CD4-positive, alpha-beta T cell (primary cell): ENCODE measurements at regions not wholly inside any gene's neighbourhood (a gene's known extent, or its start where the extent isn't known, plus 50 kb on each side); places are given as distances from the start of the nearest gene placed in this dataset.

Experiments used
- ATAC-seq: fragments of 200-7000 bp; cut with Tn5 transposase; one replicate; pipeline ENCODE4 v1.10.0; 2022; ENCODE audit warnings: mild to moderate bottlenecking; ENCODE audit not compliant: poor library complexity
- CTCF ChIA-PET: fragments of 350-600 bp; sonication (Branson Sonifier 250); formaldehyde crosslinking; loops from one replicate; lab custom pipeline; 2021; ENCODE audit warnings: antibody characterized with exemption, inconsistent platforms; lab: Charles Lee
- POLR2A ChIA-PET: fragments of 350-600 bp; sonication (Branson Sonifier 250); formaldehyde crosslinking; loops from one replicate; lab custom pipeline; 2021; ENCODE audit warnings: antibody characterized with exemption, inconsistent platforms; lab: Charles Lee
- DNase-seq, 14 experiments: peaks; one replicate each; pipeline ENCODE4 v3.0.0-alpha.2; 2013 to 2020; ENCODE audit warnings: mixed read lengths in 2 of 14
- H3K27ac ChIP-seq, 2 donors: one replicate each; pipeline versions ENCODE4 v1.5.1 to v1.7.0; 2013; ENCODE audit warnings: low read length in 2 of 2, low read depth in 1 of 2, mild to moderate bottlenecking in 1 of 2
- H3K27me3 ChIP-seq, 2 experiments: 1 replicate in 1 of 2; 2 replicates in 1 of 2; pipeline versions ENCODE4 v1.6.1 to v1.7.0; 2013; ENCODE audit warnings: low read length in 2 of 2, control low read depth in 1 of 2, mild to moderate bottlenecking in 1 of 2, moderate library complexity in 1 of 2; ENCODE audit not compliant: insufficient read depth in 2 of 2, control insufficient read depth in 1 of 2
- H3K36me3 ChIP-seq: one replicate; pipeline ENCODE4 v1.6.1; 2013; ENCODE audit warnings: low read length, control low read depth; ENCODE audit not compliant: insufficient read depth
- H3K4me1 ChIP-seq: one replicate; pipeline ENCODE4 v1.6.1; 2013; ENCODE audit warnings: low read length, control low read depth; ENCODE audit not compliant: insufficient read depth
- H3K4me3 ChIP-seq: one replicate; pipeline ENCODE4 v1.5.1; 2013; ENCODE audit warnings: mild to moderate bottlenecking, low read length, moderate library complexity
- H3K9me3 ChIP-seq, 2 experiments: 1 replicate in 1 of 2; 2 replicates in 1 of 2; pipeline versions ENCODE4 v1.6.1 to v1.7.0; 2013; ENCODE audit warnings: low read length in 2 of 2, mild to moderate bottlenecking in 2 of 2, control low read depth in 1 of 2, moderate library complexity in 1 of 2; ENCODE audit not compliant: control insufficient read depth in 1 of 2, insufficient read depth in 1 of 2
- H3K27ac Mint-ChIP-seq: one replicate; pipeline ENCODE4 v1.8.0; 2020; ENCODE audit warnings: mixed read lengths
- H3K27me3 Mint-ChIP-seq: one replicate; pipeline ENCODE4 v1.8.0; 2021; ENCODE audit warnings: mixed read lengths
- H3K36me3 Mint-ChIP-seq: one replicate; pipeline ENCODE4 v1.8.0; 2021; ENCODE audit warnings: low read depth, mixed read lengths
- H3K4me1 Mint-ChIP-seq: one replicate; pipeline ENCODE4 v1.8.0; 2021; ENCODE audit warnings: low read depth, mixed read lengths
- H3K4me3 Mint-ChIP-seq: one replicate; pipeline ENCODE4 v1.8.0; 2020; ENCODE audit warnings: mild to moderate bottlenecking, mixed read lengths
- H3K9me3 Mint-ChIP-seq: one replicate; pipeline ENCODE4 v1.8.0; 2020; ENCODE audit warnings: mixed read lengths
- intact Hi-C, 2 experiments: fragments of 100-400 bp; cut with DNase I in 1 of 2; cut with micrococcal nuclease in 1 of 2; formaldehyde crosslinking; loops; one replicate each; pipeline versions ENCODE4 v1.15.1 to v1.9.0; 2023 to 2025; cut with DNase I, micrococcal nuclease
- TF ChIP-seq, protein P1 (sequence below): fragments of 200-600 bp; IDR thresholded peaks from one replicate; pipeline ENCODE4 v1.8.0; 2022; ENCODE audit warnings: antibody characterized with exemption, mild to moderate bottlenecking

GRCh38 chr1:230550428-230550827 is 91.9 kb upstream of the COG2 start:
- no peak for DNase-seq
- ChIA-PET CTCF (no interaction called here), POLR2A (no interaction called here)
- intact Hi-C loops, result no loop called here
- H3K27ac ChIP-seq, result no peak overlapping the region
- H3K4me3 ChIP-seq, result no peak overlapping the region
- H3K9me3 ChIP-seq, result no peaks in the 10 kb centered on the region
- Mint-ChIP-seq H3K27me3 (peaks cover 33% of the 10 kb centered on the region), H3K27ac (no peak overlapping the region), H3K36me3 (no peaks in the 10 kb centered on the region), H3K4me3 (no peak overlapping the region), H3K9me3 (no peaks in the 10 kb centered on the region), H3K4me1 (no peaks in the 10 kb centered on the region)
- H3K36me3 ChIP-seq, result no peaks in the 10 kb centered on the region
- H3K4me1 ChIP-seq, result no peaks in the 10 kb centered on the region
- TF ChIP-seq, protein P1, sequence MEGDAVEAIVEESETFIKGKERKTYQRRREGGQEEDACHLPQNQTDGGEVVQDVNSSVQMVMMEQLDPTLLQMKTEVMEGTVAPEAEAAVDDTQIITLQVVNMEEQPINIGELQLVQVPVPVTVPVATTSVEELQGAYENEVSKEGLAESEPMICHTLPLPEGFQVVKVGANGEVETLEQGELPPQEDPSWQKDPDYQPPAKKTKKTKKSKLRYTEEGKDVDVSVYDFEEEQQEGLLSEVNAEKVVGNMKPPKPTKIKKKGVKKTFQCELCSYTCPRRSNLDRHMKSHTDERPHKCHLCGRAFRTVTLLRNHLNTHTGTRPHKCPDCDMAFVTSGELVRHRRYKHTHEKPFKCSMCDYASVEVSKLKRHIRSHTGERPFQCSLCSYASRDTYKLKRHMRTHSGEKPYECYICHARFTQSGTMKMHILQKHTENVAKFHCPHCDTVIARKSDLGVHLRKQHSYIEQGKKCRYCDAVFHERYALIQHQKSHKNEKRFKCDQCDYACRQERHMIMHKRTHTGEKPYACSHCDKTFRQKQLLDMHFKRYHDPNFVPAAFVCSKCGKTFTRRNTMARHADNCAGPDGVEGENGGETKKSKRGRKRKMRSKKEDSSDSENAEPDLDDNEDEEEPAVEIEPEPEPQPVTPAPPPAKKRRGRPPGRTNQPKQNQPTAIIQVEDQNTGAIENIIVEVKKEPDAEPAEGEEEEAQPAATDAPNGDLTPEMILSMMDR, result no peak
- ATAC-seq, result no peak
- H3K27me3 ChIP-seq, result peaks cover 0 to 7% of the 10 kb centered on the region in 2 experiments

DNA sequence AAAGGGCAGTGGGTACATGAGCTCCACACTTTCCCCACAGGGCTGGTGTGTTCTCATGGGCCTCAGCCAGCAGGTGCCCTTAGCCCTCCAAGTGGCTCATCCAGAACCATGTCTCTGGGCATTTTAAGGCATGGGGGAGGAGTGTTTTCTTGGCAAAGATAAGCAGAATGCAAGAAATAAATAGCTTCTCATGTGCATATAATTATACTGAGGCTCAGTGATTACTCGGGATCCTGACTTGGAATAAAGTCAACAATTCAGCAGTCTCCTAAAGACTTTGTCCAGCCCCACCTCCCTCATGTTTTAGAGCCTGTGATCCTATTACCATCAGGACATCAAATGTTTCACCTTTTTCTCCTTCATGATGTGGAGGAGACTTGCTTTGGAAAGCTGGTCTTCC is 92.7 kb upstream of the COG2 start:
- Mint-ChIP-seq H3K9me3 (no peaks in the 10 kb centered on the region), H3K4me3 (no peak overlapping the region), H3K27me3 (peaks cover 36% of the 10 kb centered on the region), H3K36me3 (no peaks in the 10 kb centered on the region), H3K4me1 (no peaks in the 10 kb centered on the region), H3K27ac (no peak overlapping the region)
- H3K27ac ChIP-seq, result no peak overlapping the region
- TF ChIP-seq, protein P1, result no peak
- ChIA-PET CTCF (no interaction called here), POLR2A (no interaction called here)
- peaks cover 0 to 7% of the 10 kb centered on the region in 2 experiments for H3K27me3 ChIP-seq
- no peaks in the 10 kb centered on the region for H3K9me3 ChIP-seq
- DNase-seq (no peak), ATAC-seq (no peak)
- intact Hi-C loops, result no loop called here
- H3K4me3 ChIP-seq, result no peak overlapping the region
- H3K4me1 ChIP-seq, result no peaks in the 10 kb centered on the region
- H3K36me3 ChIP-seq, result no peaks in the 10 kb centered on the region

GRCh38 chr1:230548997-230549396 is 93.3 kb upstream of the COG2 start:
- intact Hi-C loops, result no loop called here
- no peak for ATAC-seq
- no peaks in the 10 kb centered on the region for H3K4me1 ChIP-seq
- no peak overlapping the region for H3K27ac ChIP-seq
- TF ChIP-seq, protein P1, result no peak
- no peak overlapping the region for H3K4me3 ChIP-seq
- H3K27me3 ChIP-seq, result peaks cover 0 to 7% of the 10 kb centered on the region in 2 experiments
- CTCF ChIA-PET, result no interaction called here
- Mint-ChIP-seq H3K36me3 (no peaks in the 10 kb centered on the region), H3K27ac (no peak overlapping the region), H3K4me3 (no peak overlapping the region), H3K27me3 (peaks cover 35% of the 10 kb centered on the region), H3K9me3 (no peaks in the 10 kb centered on the region), H3K4me1 (no peaks in the 10 kb centered on the region)
- POLR2A ChIA-PET, result no interaction called here
- no peaks in the 10 kb centered on the region for H3K36me3 ChIP-seq
- DNase-seq, result no peak
- no peaks in the 10 kb centered on the region for H3K9me3 ChIP-seq
